ENCODE measurements at regions not wholly inside any gene's neighbourhood (a gene's known extent, or its start where the extent isn't known, plus 50 kb on each side); places are given as distances from the start of the nearest gene placed in this dataset.

DNA sequence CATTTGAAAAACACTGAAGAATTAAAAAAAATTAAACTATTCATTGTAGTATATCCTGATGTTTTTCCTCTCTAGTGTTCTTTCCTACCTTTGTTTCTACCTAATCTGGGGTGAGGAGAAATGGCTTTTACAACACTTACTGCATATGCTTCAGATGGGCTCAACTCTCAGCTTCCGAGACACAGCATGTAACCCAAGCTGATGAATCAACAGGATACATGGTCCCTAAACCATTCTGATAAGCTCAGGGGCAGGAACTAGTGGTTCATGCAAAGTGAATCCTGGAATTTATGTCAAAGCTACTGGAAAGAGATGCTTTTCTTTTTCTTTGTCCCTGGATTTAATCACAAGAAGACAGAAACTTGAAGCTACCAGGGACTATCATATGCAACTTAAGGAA, 672.5 kb upstream of the RORB start:
- in situ Hi-C loops (cut with MboI; ENCODE audit: low sequenced_read_pairs, unreplicated experiment) = no loop called here
- TF ChIP-seq, protein P1, sequence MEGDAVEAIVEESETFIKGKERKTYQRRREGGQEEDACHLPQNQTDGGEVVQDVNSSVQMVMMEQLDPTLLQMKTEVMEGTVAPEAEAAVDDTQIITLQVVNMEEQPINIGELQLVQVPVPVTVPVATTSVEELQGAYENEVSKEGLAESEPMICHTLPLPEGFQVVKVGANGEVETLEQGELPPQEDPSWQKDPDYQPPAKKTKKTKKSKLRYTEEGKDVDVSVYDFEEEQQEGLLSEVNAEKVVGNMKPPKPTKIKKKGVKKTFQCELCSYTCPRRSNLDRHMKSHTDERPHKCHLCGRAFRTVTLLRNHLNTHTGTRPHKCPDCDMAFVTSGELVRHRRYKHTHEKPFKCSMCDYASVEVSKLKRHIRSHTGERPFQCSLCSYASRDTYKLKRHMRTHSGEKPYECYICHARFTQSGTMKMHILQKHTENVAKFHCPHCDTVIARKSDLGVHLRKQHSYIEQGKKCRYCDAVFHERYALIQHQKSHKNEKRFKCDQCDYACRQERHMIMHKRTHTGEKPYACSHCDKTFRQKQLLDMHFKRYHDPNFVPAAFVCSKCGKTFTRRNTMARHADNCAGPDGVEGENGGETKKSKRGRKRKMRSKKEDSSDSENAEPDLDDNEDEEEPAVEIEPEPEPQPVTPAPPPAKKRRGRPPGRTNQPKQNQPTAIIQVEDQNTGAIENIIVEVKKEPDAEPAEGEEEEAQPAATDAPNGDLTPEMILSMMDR (IDR thresholded peaks at IDR 0.05; ENCODE audit: borderline replicate concordance, control extremely low read depth, extremely low read depth, insufficient read depth, missing control alignments) = no peak
- DNase-seq (ENCODE audit: low spot score) = no peak

DNA sequence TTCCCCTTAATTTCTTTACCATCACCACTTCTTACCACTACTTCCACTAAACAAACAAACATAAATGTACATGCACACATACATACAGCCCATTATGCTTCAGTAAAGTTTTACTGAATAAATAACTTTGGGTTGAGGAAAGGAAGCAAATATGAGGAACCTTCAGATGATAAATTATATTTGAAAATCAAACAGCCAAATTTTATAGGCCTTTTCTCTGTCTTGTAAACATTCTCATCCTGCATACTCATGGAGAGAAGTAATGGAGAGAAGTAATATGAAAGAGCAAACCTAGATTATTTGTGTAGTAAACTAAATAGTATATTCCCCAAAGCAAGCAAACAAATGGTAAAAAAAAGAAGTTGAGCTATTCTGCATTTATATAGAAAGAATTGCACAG, 658.3 kb upstream of the RORB start:
- in situ Hi-C loops (cut with MboI; ENCODE audit: low sequenced_read_pairs, unreplicated experiment) = no loop called here
- DNase-seq (ENCODE audit: low spot score) = no peak
- TF ChIP-seq, protein P1 (IDR thresholded peaks at IDR 0.05; ENCODE audit: borderline replicate concordance, control extremely low read depth, extremely low read depth, insufficient read depth, missing control alignments) = no peak

DNA sequence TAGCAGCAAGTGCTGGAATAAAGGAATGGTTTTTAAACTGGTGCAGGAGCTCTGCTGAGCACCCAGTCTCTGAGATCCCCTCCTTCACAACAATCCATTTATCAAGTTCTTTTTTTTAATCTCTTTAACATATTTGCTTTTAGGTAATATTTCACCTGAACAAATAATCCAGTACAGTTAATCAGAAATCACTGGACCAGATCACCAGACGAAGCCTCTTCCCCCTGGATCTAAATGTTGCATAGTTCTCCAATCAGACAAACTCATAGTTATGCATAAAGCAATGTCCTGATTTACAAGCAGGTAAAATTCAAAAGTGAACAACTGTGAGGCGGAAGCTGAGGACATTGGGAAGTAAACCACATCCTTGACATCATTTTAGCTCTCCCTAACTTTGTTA, 657.7 kb upstream of the RORB start:
- TF ChIP-seq, protein P1 (IDR thresholded peaks at IDR 0.05; ENCODE audit: borderline replicate concordance, control extremely low read depth, extremely low read depth, insufficient read depth, missing control alignments) = no peak
- in situ Hi-C loops (cut with MboI; ENCODE audit: low sequenced_read_pairs, unreplicated experiment) = no loop called here
- DNase-seq (ENCODE audit: low spot score) = no peak

DNA sequence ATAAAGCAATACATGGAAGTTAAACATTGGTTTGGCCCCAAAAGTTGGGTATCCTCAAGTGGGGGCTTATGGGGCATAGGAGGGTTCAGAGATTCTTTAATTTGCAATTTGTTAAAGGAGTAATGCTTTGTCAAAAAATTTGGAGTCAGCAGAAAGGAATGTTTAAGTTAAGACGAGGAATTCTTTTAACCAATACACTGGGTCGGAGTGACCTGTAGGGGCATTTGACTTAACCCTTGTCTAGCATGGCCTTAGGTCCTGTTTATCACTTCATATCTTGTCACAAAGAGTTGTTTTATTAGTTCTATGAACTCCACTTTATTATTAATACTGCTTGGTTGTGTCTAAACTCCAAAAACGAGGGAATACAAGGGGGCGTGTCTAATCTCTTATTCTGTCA, 656.1 kb upstream of the RORB start:
- in situ Hi-C loops (cut with MboI; ENCODE audit: low sequenced_read_pairs, unreplicated experiment) = no loop called here
- TF ChIP-seq, protein P1 (IDR thresholded peaks at IDR 0.05; ENCODE audit: borderline replicate concordance, control extremely low read depth, extremely low read depth, insufficient read depth, missing control alignments) = no peak
- no peak for DNase-seq (ENCODE audit: low spot score)

DNA sequence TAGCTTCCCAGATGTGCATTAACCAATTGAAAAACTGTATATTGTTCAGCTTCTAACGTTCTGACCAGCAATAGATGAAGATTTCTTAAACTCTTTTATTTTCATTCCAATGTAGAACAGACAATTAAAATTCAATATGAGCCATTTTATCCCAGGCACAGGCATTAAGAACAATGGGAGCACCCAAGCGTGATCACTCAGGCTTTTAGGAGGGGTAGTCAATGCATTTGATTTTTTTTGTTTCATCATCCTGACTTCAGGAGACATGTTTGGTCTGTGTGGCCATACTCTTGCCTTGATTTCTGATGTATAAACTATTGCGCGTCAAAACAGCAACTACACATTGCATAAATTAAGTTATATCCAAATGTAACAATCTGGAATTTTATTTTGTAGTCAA, 653.0 kb upstream of the RORB start:
- in situ Hi-C loops (cut with MboI; ENCODE audit: low sequenced_read_pairs, unreplicated experiment) = no loop called here
- TF ChIP-seq, protein P1 (IDR thresholded peaks at IDR 0.05; ENCODE audit: borderline replicate concordance, control extremely low read depth, extremely low read depth, insufficient read depth, missing control alignments) = no peak
- DNase-seq (ENCODE audit: low spot score) = no peak

DNA sequence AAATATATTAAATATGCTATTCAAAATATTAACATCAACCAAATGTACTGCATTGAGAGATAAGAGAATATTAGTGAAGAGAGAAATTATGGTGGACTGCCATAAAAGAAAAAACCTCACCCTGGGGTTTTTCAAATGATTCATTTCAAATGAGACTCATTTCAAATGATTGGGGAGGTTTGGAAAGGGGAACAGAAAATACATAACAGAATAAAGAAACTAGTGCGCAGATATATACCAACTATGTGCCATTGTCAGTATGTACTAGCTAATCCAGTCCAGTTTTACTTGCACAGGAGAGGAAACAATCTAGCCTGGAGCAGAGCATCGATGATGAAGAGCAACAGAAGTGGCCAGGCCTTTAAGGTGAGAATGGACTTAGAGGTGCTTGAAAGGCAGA, 651.6 kb upstream of the RORB start:
- TF ChIP-seq, protein P1 (IDR thresholded peaks at IDR 0.05; ENCODE audit: borderline replicate concordance, control extremely low read depth, extremely low read depth, insufficient read depth, missing control alignments) = no peak
- in situ Hi-C loops (cut with MboI; ENCODE audit: low sequenced_read_pairs, unreplicated experiment) = no loop called here
- no peak for DNase-seq (ENCODE audit: low spot score)
